OCI-LY1 (cell line): ENCODE measurements at regions not wholly inside any gene's neighbourhood (a gene's known extent, or its start where the extent isn't known, plus 50 kb on each side); places are given as distances from the start of the nearest gene placed in this dataset.

Experiments
- H2AFZ ChIP-seq: fragments of 200-600 bp; sonication (generic), shearing (Covaris generic); 2 replicates; pipeline ENCODE4 v1.6.0; 2014; ENCODE audit warnings: antibody characterized with exemption, mild to moderate bottlenecking, low read length
- H3F3A ChIP-seq: fragments of 200-600 bp; sonication (generic), shearing (Covaris generic); 2 replicates; pipeline ENCODE4 v1.6.0; 2014; ENCODE audit warnings: mild to moderate bottlenecking, antibody characterized with exemption, low read length, moderate library complexity; ENCODE audit not compliant: insufficient read depth
- H3K27ac ChIP-seq: fragments of 200-600 bp; sonication (generic); 2 replicates; pipeline ENCODE4 v1.5.1; 2014; ENCODE audit warnings: low read length, mixed run types, mild to moderate bottlenecking, low read depth; ENCODE audit not compliant: poor library complexity, severe bottlenecking
- H3K27me3 ChIP-seq: fragments of 200-600 bp; sonication (generic); 2 replicates; pipeline ENCODE4 v1.6.0; 2014; ENCODE audit warnings: antibody characterized with exemption, mild to moderate bottlenecking, low read length, moderate library complexity; ENCODE audit not compliant: insufficient read depth
- H3K36me3 ChIP-seq: fragments of 200-600 bp; sonication (generic); 2 replicates; pipeline ENCODE4 v1.6.1; 2014; ENCODE audit warnings: mild to moderate bottlenecking, antibody characterized with exemption, low read length, moderate library complexity, mixed read lengths; ENCODE audit not compliant: insufficient read depth
- H3K4me1 ChIP-seq: fragments of 200-600 bp; sonication (generic); 2 replicates; pipeline ENCODE4 v1.5.1; 2014; ENCODE audit warnings: mild to moderate bottlenecking, low read length, moderate library complexity; ENCODE audit not compliant: insufficient read depth, severe bottlenecking
- H3K4me2 ChIP-seq: fragments of 200-600 bp; sonication (generic), shearing (Covaris generic); 2 replicates; pipeline ENCODE4 v1.6.1; 2014; ENCODE audit warnings: low read length
- H3K4me3 ChIP-seq: fragments of 200-600 bp; sonication (generic); 2 replicates; pipeline ENCODE4 v1.5.1; 2014; ENCODE audit warnings: low read length, low read depth, mild to moderate bottlenecking, mixed read lengths; ENCODE audit not compliant: poor library complexity, severe bottlenecking
- H3K79me2 ChIP-seq: fragments of 200-600 bp; shearing (Covaris generic); 2 replicates; pipeline ENCODE4 v1.6.1; 2016; ENCODE audit warnings: mixed run types, low read length, mixed read lengths; ENCODE audit not compliant: insufficient read depth
- H3K9ac ChIP-seq: fragments of 200-600 bp; sonication (generic), shearing (Covaris generic); 2 replicates; pipeline ENCODE4 v1.6.1; 2014; ENCODE audit warnings: mild to moderate bottlenecking, low read length, mixed read lengths
- H3K9me2 ChIP-seq: fragments of 200-600 bp; sonication (generic), shearing (Covaris generic); 2 replicates; pipeline ENCODE4 v1.6.1; 2014; ENCODE audit warnings: low read depth, mild to moderate bottlenecking, low read length, mixed read lengths
- H3K9me3 ChIP-seq: fragments of 200-600 bp; shearing (Covaris generic); 2 replicates; pipeline ENCODE4 v1.6.1; 2014; ENCODE audit warnings: low read length, mixed read lengths
- H4K20me1 ChIP-seq: fragments of 200-600 bp; sonication (generic), shearing (Covaris generic); 2 replicates; pipeline ENCODE4 v1.6.0; 2016; ENCODE audit warnings: mild to moderate bottlenecking, low read length; ENCODE audit not compliant: insufficient read depth
- CTCF ChIP-seq: fragments of 200-600 bp; sonication (generic), shearing (Covaris generic); IDR thresholded peaks from 2 replicates; pipeline ENCODE4 v1.5.1; 2017; ENCODE audit warnings: mild to moderate bottlenecking, antibody characterized with exemption, low read length, moderate library complexity, mixed read lengths
- EZH2 ChIP-seq: fragments of 200-600 bp; sonication (generic), shearing (Covaris generic); IDR thresholded peaks from 2 replicates; pipeline ENCODE4 v1.8.0; 2017; ENCODE audit warnings: borderline replicate concordance, mixed run types, mild to moderate bottlenecking, antibody characterized with exemption, low read length, moderate library complexity, mixed read lengths

- H3K36me3 ChIP-seq: no peaks in the 10 kb centered on the region
- H3K27ac ChIP-seq: no peak overlapping the region
- H4K20me1 ChIP-seq: no peaks in the 10 kb centered on the region
- H3K4me1 ChIP-seq: no peaks in the 10 kb centered on the region
- H3K4me2 ChIP-seq: no peak overlapping the region
- H3K4me3 ChIP-seq: no peak overlapping the region
- H3K9me3 ChIP-seq: no peaks in the 10 kb centered on the region
- H3K27me3 ChIP-seq: no peaks in the 10 kb centered on the region
- no peaks in the 10 kb centered on the region for H3K79me2 ChIP-seq
- no peak overlapping the region for H2AFZ ChIP-seq
- H3K9ac ChIP-seq: no peak overlapping the region
- no peaks in the 10 kb centered on the region for H3F3A ChIP-seq
- H3K9me2 ChIP-seq: no peaks in the 10 kb centered on the region
- TF ChIP-seq EZH2: no peak
- no peak for TF ChIP-seq CTCF
These were observed 131.7 kb upstream of the INTU start for GRCh38 chr4:127501103-127501502.

- Histone ChIP-seq H3F3A (no peaks in the 10 kb centered on the region), H2AFZ (no peak overlapping the region), H3K4me1 (no peaks in the 10 kb centered on the region), H3K9ac (no peak overlapping the region), H3K27me3 (no peaks in the 10 kb centered on the region), H3K27ac (no peak overlapping the region), H3K36me3 (no peaks in the 10 kb centered on the region), H3K4me2 (no peak overlapping the region), H3K79me2 (no peaks in the 10 kb centered on the region), H3K9me2 (no peaks in the 10 kb centered on the region), H3K9me3 (no peaks in the 10 kb centered on the region), H3K4me3 (no peak overlapping the region), H4K20me1 (no peaks in the 10 kb centered on the region)
- no peak for TF ChIP-seq EZH2
- TF ChIP-seq CTCF: no peak
These were observed 129.6 kb upstream of the INTU start for GRCh38 chr4:127503111-127503510.

GRCh38 chr4:127505203-127505602 is 127.6 kb upstream of the INTU start:
- H3K27ac ChIP-seq: no peak overlapping the region

More at GRCh38 chr4:127505203-127505602, 127.6 kb upstream of the INTU start:
- no peak for TF ChIP-seq CTCF
- no peak for TF ChIP-seq EZH2
- Histone ChIP-seq H3F3A (no peaks in the 10 kb centered on the region), H3K4me2 (no peak overlapping the region), H3K9me3 (no peaks in the 10 kb centered on the region), H3K4me1 (no peaks in the 10 kb centered on the region), H3K27me3 (no peaks in the 10 kb centered on the region), H4K20me1 (no peaks in the 10 kb centered on the region), H3K4me3 (no peak overlapping the region), H3K9ac (no peak overlapping the region), H3K9me2 (no peaks in the 10 kb centered on the region), H3K36me3 (no peaks in the 10 kb centered on the region), H2AFZ (no peak overlapping the region), H3K79me2 (no peaks in the 10 kb centered on the region)
